Mesothelial cell of epicardium (in vitro differentiated cells): ENCODE measurements at regions not wholly inside any gene's neighbourhood (a gene's known extent, or its start where the extent isn't known, plus 50 kb on each side); places are given as distances from the start of the nearest gene placed in this dataset.

Experiments
- DNase-seq, 2 experiments: peaks; one replicate each; pipeline ENCODE4 v3.0.0; 2021; ENCODE audit warnings: low spot score in 2 of 2; ENCODE audit not compliant: unreplicated experiment in 2 of 2
- H3K27ac Mint-ChIP-seq: 2 replicates; pipeline ENCODE4 v1.8.0; 2021; ENCODE audit warnings: mixed read lengths
- H3K27me3 Mint-ChIP-seq: 2 replicates; pipeline ENCODE4 v1.8.0; 2021; ENCODE audit warnings: low read depth, mixed read lengths
- H3K36me3 Mint-ChIP-seq: 2 replicates; pipeline ENCODE4 v1.8.0; 2021; ENCODE audit warnings: mixed read lengths
- H3K4me1 Mint-ChIP-seq: 2 replicates; pipeline ENCODE4 v1.8.0; 2021; ENCODE audit warnings: mixed read lengths
- H3K4me3 Mint-ChIP-seq: 2 replicates; pipeline ENCODE4 v1.8.0; 2021; ENCODE audit warnings: mild to moderate bottlenecking, moderate library complexity, mixed read lengths
- H3K9me3 Mint-ChIP-seq: 2 replicates; pipeline ENCODE4 v1.8.0; 2021; ENCODE audit warnings: mixed read lengths
- CTCF ChIP-seq: fragments of 200-600 bp; sonication (generic); IDR thresholded peaks from one replicate; pipeline ENCODE4 v1.5.0; 2021; ENCODE audit warnings: antibody characterized with exemption; ENCODE audit not compliant: unreplicated experiment

GRCh38 chr20:48181261-48181935, 396.1 kb upstream of the SULF2 start:
- Mint-ChIP-seq H3K4me3 (no peak overlapping the region), H3K9me3 (no peaks in the 10 kb centered on the region), H3K4me1 (peaks cover 37% of the 10 kb centered on the region), H3K36me3 (no peaks in the 10 kb centered on the region), H3K27ac (no peak overlapping the region), H3K27me3 (peaks cover 2% of the 10 kb centered on the region)
- no peak for DNase-seq
- no peak for TF ChIP-seq CTCF

- Mint-ChIP-seq H3K27me3 (no peaks in the 10 kb centered on the region), H3K27ac (no peak overlapping the region), H3K4me1 (peaks cover 34% of the 10 kb centered on the region), H3K9me3 (no peaks in the 10 kb centered on the region), H3K4me3 (no peak overlapping the region), H3K36me3 (no peaks in the 10 kb centered on the region)
- no peak for DNase-seq
- no peak for TF ChIP-seq CTCF
These were observed 395.3 kb upstream of the SULF2 start for GRCh38 chr20:48180618-48181017.

GRCh38 chr20:48180024-48180423, 394.7 kb upstream of the SULF2 start:
- no peak for TF ChIP-seq CTCF
- DNase-seq, result no peak
- no peaks in the 10 kb centered on the region for H3K36me3 Mint-ChIP-seq
- no peak overlapping the region for H3K27ac Mint-ChIP-seq
- no peaks in the 10 kb centered on the region for H3K27me3 Mint-ChIP-seq
- no peak overlapping the region for H3K4me3 Mint-ChIP-seq
- H3K4me1 Mint-ChIP-seq, result peaks cover 34% of the 10 kb centered on the region
- H3K9me3 Mint-ChIP-seq, result no peaks in the 10 kb centered on the region

- Mint-ChIP-seq H3K4me1 (peaks cover 26% of the 10 kb centered on the region), H3K27ac (no peak overlapping the region), H3K9me3 (peaks cover 3% of the 10 kb centered on the region), H3K4me3 (no peak overlapping the region), H3K36me3 (no peaks in the 10 kb centered on the region), H3K27me3 (peaks cover 4% of the 10 kb centered on the region)
- DNase-seq, result no peak
- TF ChIP-seq CTCF, result no peak
These were observed 393.4 kb upstream of the SULF2 start for GRCh38 chr20:48178633-48179032.

- no peak for TF ChIP-seq CTCF
- H3K27me3 Mint-ChIP-seq, result peaks cover 10% of the 10 kb centered on the region
- H3K36me3 Mint-ChIP-seq, result no peaks in the 10 kb centered on the region
- H3K4me1 Mint-ChIP-seq, result peaks cover 26% of the 10 kb centered on the region
- no peak overlapping the region for H3K4me3 Mint-ChIP-seq
- peaks cover 10% of the 10 kb centered on the region for H3K9me3 Mint-ChIP-seq
- no peak overlapping the region for H3K27ac Mint-ChIP-seq
- DNase-seq, result no peak
These were observed 391.8 kb upstream of the SULF2 start for GRCh38 chr20:48177058-48177457.

GRCh38 chr20:48176139-48176538, 390.9 kb upstream of the SULF2 start:
- no peak for TF ChIP-seq CTCF
- Mint-ChIP-seq H3K9me3 (peaks cover 10% of the 10 kb centered on the region), H3K4me3 (no peak overlapping the region), H3K27me3 (peaks cover 16% of the 10 kb centered on the region), H3K4me1 (peaks cover 23% of the 10 kb centered on the region), H3K27ac (no peak overlapping the region), H3K36me3 (no peaks in the 10 kb centered on the region)
- DNase-seq, result no peak
